ENCODE measurements at regions not wholly inside any gene's neighbourhood (a gene's known extent, or its start where the extent isn't known, plus 50 kb on each side); places are given as distances from the start of the nearest gene placed in this dataset.

- Histone ChIP-seq H3K27ac (ENCODE audit: low read depth in 1 of 2, low read length in 1 of 2) (no peak overlapping the region), H3K9me3 (ENCODE audit: control insufficient read depth in 4 of 4, insufficient read depth in 3 of 4, low read length in 3 of 4) (no peaks in the 10 kb centered on the region), H3K27me3 (ENCODE audit: control insufficient read depth in 3 of 3, insufficient read depth in 3 of 3, low read length in 2 of 3) (no peaks in the 10 kb centered on the region), H3K4me3 (no peak overlapping the region), H3K9ac (ENCODE audit: insufficient read depth in 1 of 2, low read length in 2 of 2) (no peak overlapping the region), H3K36me3 (ENCODE audit: control insufficient read depth in 4 of 4, insufficient read depth in 4 of 4, low read length in 4 of 4) (no peaks in the 10 kb centered on the region), H3K4me1 (ENCODE audit: control insufficient read depth in 5 of 5, insufficient read depth in 5 of 5, low read length in 5 of 5) (peaks cover 0 to 3% (median 0%) of the 10 kb centered on the region in 5 donors)
- DNase-seq (no peak), ATAC-seq (ENCODE audit: insufficient read depth, low FRiP score) (no peak)
- 91 to 93% methylated on average over 1 of the region's 1 CpG for WGBS, 2 donors
- TF ChIP-seq, protein P1, sequence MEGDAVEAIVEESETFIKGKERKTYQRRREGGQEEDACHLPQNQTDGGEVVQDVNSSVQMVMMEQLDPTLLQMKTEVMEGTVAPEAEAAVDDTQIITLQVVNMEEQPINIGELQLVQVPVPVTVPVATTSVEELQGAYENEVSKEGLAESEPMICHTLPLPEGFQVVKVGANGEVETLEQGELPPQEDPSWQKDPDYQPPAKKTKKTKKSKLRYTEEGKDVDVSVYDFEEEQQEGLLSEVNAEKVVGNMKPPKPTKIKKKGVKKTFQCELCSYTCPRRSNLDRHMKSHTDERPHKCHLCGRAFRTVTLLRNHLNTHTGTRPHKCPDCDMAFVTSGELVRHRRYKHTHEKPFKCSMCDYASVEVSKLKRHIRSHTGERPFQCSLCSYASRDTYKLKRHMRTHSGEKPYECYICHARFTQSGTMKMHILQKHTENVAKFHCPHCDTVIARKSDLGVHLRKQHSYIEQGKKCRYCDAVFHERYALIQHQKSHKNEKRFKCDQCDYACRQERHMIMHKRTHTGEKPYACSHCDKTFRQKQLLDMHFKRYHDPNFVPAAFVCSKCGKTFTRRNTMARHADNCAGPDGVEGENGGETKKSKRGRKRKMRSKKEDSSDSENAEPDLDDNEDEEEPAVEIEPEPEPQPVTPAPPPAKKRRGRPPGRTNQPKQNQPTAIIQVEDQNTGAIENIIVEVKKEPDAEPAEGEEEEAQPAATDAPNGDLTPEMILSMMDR (IDR thresholded peaks at IDR 0.05; ENCODE audit: control extremely low read depth, extremely low read depth): no peak
These were observed 506.5 kb downstream of the C4orf33 start for GRCh38 chr4:129602447-129602846.

DNA sequence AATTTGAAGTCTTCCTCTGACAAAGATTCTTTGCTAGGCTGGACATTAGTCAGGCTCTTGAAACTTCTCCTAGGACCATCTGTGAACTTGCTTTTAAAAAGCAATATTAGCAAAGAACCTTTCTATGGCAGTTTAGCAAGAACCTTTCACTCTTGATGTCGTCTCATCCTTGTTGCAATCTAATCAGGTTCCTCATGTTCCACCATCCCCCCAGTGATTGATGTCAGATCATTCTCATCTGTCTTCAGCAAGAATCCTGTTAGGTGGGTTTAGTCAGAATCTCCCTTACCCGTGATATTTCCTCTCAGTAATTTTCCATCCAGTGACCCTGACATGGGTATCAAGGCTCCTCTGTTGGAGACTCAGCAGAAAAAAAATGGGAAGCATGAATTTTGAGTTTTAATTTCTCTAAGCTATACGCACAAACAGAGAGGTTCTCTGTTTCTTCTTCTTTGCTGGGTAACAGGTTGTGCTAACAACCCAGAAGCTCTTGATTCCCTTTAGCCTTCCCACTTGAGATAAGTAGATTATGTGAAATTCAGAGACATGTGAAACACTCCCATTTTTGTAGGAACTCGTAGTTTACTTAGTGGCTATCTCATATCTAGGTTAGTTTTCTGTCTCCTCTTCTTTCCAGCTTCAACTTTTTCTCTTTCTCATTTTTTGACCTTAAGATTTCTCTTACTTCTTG is 507.4 kb downstream of the C4orf33 start:
- TF ChIP-seq, protein P1 (IDR thresholded peaks at IDR 0.05; ENCODE audit: control extremely low read depth, extremely low read depth): no peak
- ATAC-seq (ENCODE audit: insufficient read depth, low FRiP score): no peak
- Histone ChIP-seq H3K27ac (ENCODE audit: low read depth in 1 of 2, low read length in 1 of 2) (no peak overlapping the region), H3K36me3 (ENCODE audit: control insufficient read depth in 4 of 4, insufficient read depth in 4 of 4, low read length in 4 of 4) (no peaks in the 10 kb centered on the region), H3K4me3 (no peak overlapping the region), H3K9ac (ENCODE audit: insufficient read depth in 1 of 2, low read length in 2 of 2) (no peak overlapping the region), H3K27me3 (ENCODE audit: control insufficient read depth in 3 of 3, insufficient read depth in 3 of 3, low read length in 2 of 3) (no peaks in the 10 kb centered on the region), H3K9me3 (ENCODE audit: control insufficient read depth in 4 of 4, insufficient read depth in 3 of 4, low read length in 3 of 4) (no peaks in the 10 kb centered on the region), H3K4me1 (ENCODE audit: control insufficient read depth in 5 of 5, insufficient read depth in 5 of 5, low read length in 5 of 5) (peaks cover 0 to 3% (median 0%) of the 10 kb centered on the region in 5 donors)
- DNase-seq: no peak
- WGBS, 2 donors: 58% methylated on average over 4 of the region's 4 CpGs

DNA sequence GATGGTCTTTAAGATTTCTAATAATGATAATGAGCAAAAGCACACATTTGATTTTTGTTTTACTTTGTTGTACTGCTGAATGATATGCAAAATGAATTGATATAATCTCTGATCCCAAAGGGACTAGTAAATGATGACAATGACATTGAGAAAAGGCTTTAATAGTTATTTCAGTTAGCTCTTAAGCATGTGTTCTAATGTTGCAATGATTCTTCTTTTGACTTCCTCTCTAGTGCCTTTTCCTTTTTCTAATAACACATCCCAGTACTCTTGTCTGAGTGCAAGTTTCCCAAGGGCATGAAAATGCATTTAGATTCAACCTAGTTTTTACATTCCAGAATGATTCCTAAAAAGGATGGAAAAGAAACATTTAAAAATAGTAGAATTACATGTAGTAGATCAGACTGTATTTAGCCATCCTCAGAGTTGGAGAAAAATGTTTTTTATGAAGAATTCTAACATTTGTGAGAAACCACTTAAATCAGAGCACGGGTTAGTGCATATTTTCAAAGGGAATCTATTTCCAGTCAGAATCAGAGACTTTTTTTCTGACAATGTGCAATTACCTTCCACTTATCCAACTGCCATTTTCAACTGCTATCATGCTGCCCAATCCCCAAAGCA is 508.8 kb downstream of the C4orf33 start:
- 83 to 85% methylated on average over 1 of the region's 1 CpG for WGBS, 2 donors
- TF ChIP-seq, protein P1 (IDR thresholded peaks at IDR 0.05; ENCODE audit: control extremely low read depth, extremely low read depth): no peak
- no peak overlapping the region for H3K9ac ChIP-seq (ENCODE audit: insufficient read depth in 1 of 2, low read length in 2 of 2)
- ATAC-seq (ENCODE audit: insufficient read depth, low FRiP score): no peak
- H3K36me3 ChIP-seq (ENCODE audit: control insufficient read depth in 4 of 4, insufficient read depth in 4 of 4, low read length in 4 of 4): no peaks in the 10 kb centered on the region
- H3K4me1 ChIP-seq (ENCODE audit: control insufficient read depth in 5 of 5, insufficient read depth in 5 of 5, low read length in 5 of 5): peaks cover 0 to 3% (median 0%) of the 10 kb centered on the region in 5 donors
- no peak for DNase-seq
- H3K27me3 ChIP-seq (ENCODE audit: control insufficient read depth in 3 of 3, insufficient read depth in 3 of 3, low read length in 2 of 3): no peaks in the 10 kb centered on the region
- H3K27ac ChIP-seq (ENCODE audit: low read depth in 1 of 2, low read length in 1 of 2): no peak overlapping the region
- no peaks in the 10 kb centered on the region for H3K9me3 ChIP-seq (ENCODE audit: control insufficient read depth in 4 of 4, insufficient read depth in 3 of 4, low read length in 3 of 4)
- no peak overlapping the region for H3K4me3 ChIP-seq

Measured in lung (tissue), 11 donors.